ENCODE measurements at regions not wholly inside any gene's neighbourhood (a gene's known extent, or its start where the extent isn't known, plus 50 kb on each side); places are given as distances from the start of the nearest gene placed in this dataset.
A peak's percentile ranks its signal among the peaks of the same experiment; 100 is the strongest.

DNA sequence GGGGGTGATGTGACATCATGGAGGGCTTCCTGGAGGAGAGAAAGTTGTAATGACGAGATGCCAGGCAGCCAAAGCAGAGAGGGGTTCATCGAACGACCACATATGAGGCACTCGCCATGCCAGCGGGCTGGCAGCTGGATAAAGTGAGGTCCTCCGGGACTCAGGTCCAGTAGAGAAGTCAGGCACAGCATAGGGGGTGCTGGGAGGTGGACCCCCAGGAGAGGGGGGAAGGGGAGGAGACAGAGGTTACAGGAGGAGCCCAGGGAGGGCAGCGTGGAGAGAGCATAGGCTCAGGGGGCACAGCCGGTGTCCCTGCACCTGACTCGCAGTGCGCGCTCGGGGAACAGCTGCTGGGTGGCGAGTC is 174.7 kb downstream of the BMP7 start:
- no peak for DNase-seq (ENCODE audit: low read depth in 4 of 4, low spot score in 3 of 4)

DNA sequence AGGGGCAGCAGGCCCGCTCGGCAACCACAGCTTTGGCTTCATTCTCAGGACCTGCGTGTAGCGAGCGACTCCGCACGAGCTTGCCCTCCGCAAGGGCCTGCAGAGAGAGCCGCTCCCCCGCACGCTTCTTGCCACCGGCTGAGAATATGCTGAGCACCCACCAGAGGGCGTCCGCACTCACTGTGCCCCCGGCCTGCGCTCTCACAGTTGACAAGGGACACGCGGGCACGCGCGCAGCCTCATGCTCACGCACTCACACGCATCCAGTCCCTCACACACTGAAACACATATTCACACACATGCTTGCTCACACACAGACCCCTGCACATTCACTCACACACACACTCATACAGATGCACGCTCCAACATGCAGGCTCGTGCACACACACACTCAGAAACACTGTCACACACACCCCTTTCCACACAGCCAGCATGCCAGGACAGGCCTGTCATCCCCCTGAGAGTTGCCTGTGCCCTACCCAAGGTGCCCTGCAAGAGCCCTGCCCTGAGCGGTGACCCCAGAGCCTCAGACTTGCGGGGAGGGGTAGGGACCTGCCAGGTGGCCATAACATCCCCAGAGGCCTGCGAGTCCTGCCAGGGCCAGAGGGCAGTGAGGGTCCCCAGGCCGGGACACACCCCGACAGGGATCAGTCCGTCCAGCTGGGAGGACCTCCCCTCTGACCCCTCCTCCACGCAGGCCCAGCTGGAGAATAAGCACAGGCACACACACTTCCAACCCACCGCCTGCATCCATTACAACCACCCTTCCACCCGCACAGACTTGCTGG is 174.1 kb downstream of the BMP7 start:
- DNase-seq (ENCODE audit: low read depth in 4 of 4, low spot score in 3 of 4) = peak; percentile 34 to 63 (median 42)

DNA sequence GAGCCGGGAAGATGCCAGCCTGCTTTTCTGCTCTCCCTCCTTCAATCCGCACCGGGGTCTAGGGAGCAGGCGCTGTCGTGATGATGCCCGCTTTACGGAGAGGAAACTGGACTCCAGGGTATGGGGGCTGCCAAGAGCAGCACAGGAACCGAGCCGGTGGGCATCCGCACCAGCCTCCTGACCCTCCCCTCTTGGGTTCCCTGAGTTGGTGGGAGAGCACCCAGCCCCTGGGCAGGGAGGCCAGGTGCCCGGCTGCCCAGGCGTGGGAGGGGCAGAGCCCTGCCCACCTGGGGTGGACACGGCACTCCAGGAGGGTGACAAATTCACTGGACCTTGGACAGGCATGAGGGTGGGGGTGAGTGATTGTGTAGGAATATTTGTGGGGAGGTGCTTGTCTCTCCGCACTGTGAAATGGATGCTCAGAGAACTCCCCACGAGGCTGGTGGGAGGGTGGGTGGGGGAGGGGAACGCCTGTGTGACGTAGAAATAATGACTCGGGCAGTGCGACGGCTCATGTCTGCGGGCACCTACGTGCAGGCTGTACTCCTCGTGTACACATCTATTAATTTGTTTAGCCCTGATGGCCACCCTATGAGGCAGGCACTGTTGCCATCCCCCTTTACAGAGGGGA is 173.4 kb downstream of the BMP7 start:
- DNase-seq (ENCODE audit: low read depth in 4 of 4, low spot score in 3 of 4) = no peak

GRCh38 chr20:57093766-57094165 is 172.7 kb downstream of the BMP7 start:
- DNase-seq (ENCODE audit: low read depth in 4 of 4, low spot score in 3 of 4) = no peak

- peak in 2 of 4 donors; percentile 37 to 55 for DNase-seq (ENCODE audit: low read depth in 4 of 4, low spot score in 3 of 4)
Observed at GRCh38 chr20:57094252-57094891, 172.1 kb downstream of the BMP7 start.

DNA sequence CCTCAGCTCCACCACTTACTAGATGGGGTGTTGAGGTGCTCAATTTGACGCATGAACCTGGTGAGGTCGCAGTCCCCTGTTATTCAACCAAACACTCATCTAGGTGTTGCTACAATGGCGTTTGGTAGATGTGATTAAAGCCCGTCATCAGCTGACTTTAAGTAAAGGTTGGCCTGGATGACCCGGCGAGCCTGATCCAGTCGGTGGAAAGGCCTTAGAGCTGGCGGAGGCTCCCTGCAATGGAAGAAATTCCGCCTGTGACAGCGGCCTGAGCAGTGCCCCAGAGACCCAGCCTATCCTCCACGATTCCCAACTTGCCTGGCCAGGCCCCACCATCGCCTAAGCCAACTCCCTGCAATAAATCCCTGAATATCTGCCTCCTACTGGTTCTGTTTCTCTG is 171.4 kb downstream of the BMP7 start:
- no peak for DNase-seq (ENCODE audit: low read depth in 4 of 4, low spot score in 3 of 4)

DNA sequence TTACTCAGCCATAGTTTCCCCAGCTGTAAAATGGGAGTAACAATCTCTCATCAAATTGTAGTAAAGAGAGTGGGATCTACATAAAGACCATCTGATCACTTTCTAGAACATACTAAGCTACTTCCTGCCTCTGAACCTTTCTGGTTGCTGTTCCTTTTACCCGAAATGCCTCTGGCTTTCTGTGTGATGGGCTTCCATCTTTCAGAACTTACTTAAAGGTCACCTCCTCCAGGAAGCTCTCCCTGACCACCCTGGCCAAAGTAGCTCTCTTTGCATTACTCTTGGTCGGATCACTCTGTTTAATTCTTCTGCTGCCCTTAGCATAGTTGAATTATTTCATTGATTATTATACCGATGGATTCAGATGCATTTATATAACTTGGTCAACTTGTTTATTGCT is 171.0 kb downstream of the BMP7 start:
- no peak for DNase-seq (ENCODE audit: low read depth in 4 of 4, low spot score in 3 of 4)

DNA sequence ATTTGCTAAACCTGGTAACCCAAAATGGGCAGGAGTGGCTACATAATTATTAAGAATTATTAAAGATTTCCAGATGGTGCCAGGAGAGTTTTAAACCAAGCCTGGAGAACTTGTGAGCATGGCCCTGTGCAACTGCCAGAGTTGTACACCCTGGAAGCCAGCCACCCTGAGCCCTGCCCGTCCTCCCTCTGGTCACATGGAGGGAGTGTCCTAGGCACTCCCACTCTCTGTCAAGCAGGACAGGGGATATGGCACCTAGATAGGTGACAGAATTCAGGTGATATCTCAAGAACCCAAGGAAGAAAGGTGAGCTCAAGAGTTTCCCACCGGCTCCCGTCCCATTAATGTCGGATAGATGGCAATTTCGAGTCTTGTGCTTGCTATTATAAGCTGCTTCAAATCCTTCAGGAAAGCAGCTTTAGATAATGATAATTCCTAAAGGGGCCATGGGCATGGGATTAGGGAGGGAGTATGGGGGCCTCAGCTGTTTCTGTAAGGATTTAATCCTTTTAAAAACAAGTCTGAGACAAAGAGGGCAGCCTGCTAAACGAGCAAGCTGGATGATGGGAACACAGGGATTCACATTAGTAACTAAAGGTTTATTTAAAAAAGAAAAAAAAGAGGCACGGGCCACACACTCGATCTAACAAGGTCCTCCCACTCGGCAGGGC is 169.1 kb downstream of the BMP7 start:
- DNase-seq (ENCODE audit: low read depth in 4 of 4, low spot score in 3 of 4) = no peak

GRCh38 chr20:57102160-57102559 is 164.3 kb downstream of the BMP7 start:
- DNase-seq (ENCODE audit: low read depth in 4 of 4, low spot score in 3 of 4) = no peak

DNA sequence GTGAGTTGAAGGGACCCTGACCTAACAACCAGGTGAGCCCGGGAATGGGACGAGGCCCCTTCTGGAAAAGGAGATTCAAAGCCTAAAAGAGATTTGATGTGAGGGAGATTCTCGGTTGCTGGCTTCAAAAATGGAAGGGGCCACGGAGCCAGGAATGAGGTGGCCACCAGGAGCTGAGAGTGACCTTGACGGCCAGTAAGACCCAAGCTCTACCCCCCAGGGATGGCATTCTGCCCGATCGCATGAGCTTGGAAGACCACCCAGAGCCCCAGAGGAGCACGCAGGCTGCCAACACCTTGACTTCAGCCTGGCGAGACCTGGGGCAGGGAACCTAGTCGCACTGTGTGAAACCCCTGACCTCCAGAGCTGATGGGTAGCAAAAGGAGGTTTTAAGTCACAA is 163.9 kb downstream of the BMP7 start:
- no peak for DNase-seq (ENCODE audit: low read depth in 4 of 4, low spot score in 3 of 4)

- DNase-seq (ENCODE audit: low read depth in 4 of 4, low spot score in 3 of 4) = no peak
Observed at GRCh38 chr20:57103146-57103800, 163.2 kb downstream of the BMP7 start.

DNA sequence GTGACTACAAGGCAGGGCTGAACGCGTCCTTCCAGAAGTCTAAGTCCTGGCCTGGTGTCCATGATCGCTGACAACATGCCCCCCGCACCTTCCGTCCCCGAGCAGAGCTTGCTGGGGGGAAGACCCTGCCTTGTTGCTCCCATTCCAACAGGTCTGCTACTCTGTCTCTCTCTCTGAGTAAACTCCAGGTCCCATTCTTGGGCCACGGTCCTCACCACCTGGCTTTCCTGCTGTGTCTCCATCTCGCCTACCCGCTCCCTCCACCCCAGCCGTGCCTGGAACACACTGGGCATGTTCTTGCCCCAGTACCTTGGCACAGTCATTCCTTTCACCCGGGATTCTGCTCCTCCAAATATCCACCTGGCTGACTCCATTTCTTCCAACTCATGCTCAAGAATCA is 162.3 kb downstream of the BMP7 start:
- no peak for DNase-seq (ENCODE audit: low read depth in 4 of 4, low spot score in 3 of 4)

DNA sequence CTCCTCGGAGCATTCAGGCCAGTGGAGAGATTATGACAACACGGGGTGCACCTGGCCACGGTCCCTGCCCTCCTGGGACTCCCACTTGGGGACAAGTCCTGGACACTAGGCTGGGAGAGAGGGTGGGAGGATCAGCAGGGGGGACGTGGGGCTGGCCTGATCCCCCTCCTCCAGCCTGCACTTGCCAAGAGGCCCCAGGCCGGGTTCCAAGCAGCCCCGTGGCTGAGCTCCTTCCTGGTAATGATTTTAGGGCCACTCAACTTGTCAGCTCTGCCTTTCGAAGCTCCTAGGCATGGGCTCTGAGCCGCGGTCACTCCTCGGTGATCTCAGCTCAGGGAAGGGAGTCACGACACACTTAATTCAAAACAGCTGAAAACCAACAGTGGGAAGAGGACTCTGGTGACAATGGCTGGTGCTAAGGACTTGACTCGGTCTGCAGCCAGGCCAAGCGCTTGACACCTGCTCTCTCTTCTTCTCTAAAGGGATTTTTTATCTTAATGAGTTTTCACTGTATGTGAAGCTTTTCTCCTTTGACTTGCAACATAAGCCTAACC is 161.7 kb downstream of the BMP7 start:
- DNase-seq (ENCODE audit: low read depth in 4 of 4, low spot score in 3 of 4) = no peak

GRCh38 chr20:57106030-57106682 is 160.3 kb downstream of the BMP7 start:
- no peak for DNase-seq (ENCODE audit: low read depth in 4 of 4, low spot score in 3 of 4)

- no peak for DNase-seq (ENCODE audit: low read depth in 4 of 4, low spot score in 3 of 4)
Observed at GRCh38 chr20:57106692-57107091, 159.7 kb downstream of the BMP7 start.

DNA sequence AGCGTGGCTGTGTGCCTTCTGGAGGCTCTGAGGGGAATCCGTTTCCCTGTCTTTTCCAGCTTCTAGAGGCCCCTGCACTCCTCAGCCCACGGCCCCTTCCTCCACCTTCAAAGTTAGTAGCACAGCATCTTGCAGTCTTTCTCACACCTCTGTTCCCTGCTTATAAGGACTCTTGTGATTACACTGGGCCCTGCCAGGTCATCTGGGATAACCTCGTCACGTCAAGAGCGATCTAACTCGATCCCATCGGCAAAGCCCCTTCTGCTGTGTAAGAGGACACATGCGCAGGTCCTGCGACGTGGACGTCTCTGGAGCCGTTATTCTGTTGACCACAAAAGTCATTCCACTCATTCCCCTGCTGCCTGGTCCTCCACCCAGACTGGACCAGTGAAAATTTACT is 159.2 kb downstream of the BMP7 start:
- no peak for DNase-seq (ENCODE audit: low read depth in 4 of 4, low spot score in 3 of 4)

DNA sequence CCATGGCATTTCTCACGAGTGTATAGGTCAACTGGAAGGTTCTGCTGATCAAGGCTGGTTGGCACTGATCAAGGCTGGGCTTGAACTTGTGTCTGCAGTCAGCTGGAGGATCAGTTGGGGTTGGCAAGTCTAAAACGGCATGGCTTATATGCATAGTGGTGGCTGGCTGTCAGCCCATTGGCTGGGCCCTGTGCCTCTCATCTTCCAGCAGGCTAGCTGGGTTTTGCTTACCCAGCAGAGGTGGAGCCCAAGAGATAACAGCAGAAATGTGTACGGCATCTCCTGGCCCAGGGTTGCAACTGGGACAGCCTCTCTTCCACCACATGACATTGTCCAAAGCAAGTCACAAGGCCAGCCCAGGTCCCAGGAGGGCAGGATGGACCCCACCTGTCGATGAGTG is 158.2 kb downstream of the BMP7 start:
- no peak for DNase-seq (ENCODE audit: low read depth in 4 of 4, low spot score in 3 of 4)

DNA sequence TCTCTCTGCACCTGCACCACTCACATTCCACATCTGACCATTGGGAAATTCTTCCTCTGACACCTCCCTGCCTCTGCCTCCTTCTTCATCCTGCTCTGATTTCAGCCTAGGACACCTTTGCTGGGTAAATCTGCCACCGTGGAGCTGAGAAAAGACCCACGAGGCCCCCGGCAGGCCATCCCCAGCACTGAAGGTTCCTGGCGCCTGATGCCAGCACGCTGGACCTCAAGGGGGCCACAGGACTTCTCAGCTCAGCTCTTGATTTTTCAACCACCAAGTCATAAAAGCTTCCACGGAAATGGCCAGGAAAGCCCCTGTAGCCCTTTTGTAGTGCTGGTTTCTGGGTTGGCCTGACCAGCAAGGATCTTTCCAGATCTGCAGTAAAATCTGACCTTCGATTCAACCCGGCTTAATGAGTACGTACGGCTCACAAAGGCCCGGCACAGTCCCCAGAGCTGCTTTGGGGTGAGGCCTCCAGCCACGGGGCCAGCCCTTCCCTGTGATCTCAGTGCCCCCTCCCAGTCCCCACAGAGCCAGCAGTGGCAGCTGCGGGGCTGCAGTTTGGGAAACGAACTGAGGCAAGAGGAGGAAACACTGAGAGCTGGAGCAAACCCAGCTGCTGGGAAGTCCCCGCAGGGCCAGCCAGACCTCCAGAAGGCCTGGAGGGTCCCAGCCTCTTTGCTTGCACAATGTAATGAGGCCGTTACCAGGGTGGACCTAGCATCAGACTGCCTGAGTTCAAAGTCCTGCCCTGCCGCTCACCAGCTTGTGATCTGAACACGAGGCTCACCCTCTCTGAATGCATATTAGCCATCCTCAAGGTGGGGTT is 157.5 kb downstream of the BMP7 start:
- DNase-seq (ENCODE audit: low read depth in 4 of 4, low spot score in 3 of 4) = no peak

DNA sequence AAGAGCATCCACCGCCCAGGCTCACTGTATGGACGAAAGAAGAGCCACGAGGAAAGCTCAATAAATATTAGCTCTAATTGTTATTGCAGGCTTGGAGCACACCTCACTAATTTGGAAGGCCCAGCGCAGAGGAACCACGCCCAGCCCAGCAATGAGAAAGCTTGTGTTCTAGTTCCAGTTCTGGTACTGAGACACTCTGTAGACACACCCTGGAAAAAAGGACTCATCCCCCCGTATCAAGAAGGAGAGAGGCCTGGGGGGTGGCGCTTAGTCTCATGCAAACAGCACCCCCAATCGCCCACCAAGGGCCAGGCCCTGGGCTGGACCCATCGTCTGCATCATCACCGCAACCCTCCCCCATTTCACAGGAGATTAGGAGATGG is 156.9 kb downstream of the BMP7 start:
- DNase-seq (ENCODE audit: low read depth in 4 of 4, low spot score in 3 of 4) = no peak

Measured in right renal pelvis (tissue), 4 donors.